ENCODE measurements at regions not wholly inside any gene's neighbourhood (a gene's known extent, or its start where the extent isn't known, plus 50 kb on each side); places are given as distances from the start of the nearest gene placed in this dataset.

DNA sequence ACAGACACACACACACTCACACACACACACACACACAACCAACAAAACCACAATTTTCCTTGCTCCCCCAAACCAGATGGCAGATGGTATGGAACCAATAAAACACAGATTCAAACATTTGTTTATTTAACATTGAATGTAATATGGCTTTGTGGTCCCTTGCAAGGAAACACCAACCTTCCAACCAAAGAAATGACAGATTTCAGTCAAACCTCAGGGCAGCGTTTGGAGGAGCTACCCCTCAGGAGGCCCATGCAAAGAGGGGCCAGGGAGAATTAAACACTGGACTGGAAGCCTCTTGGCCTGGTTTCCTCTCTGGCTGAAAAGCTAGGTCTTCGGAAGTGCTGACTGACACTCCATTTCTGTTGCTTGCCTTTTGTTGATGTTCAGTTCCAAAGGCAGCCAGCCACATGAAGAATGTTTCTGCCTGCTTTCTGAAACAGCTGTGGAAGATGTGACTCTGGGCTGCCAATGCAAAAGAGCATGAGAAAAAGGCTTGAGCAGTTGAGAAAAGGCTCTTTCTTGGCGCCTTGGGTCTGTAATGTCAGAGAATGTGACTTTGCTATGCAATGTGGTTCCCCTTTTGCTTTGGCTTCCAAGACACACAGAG is 296.1 kb downstream of the RPLP1 start:
- H3K4me3 ChIP-seq (ENCODE audit: low read depth, low read length) = no peak overlapping the region
- no peak for DNase-seq (ENCODE audit: low read depth)
- TF ChIP-seq, protein P1, sequence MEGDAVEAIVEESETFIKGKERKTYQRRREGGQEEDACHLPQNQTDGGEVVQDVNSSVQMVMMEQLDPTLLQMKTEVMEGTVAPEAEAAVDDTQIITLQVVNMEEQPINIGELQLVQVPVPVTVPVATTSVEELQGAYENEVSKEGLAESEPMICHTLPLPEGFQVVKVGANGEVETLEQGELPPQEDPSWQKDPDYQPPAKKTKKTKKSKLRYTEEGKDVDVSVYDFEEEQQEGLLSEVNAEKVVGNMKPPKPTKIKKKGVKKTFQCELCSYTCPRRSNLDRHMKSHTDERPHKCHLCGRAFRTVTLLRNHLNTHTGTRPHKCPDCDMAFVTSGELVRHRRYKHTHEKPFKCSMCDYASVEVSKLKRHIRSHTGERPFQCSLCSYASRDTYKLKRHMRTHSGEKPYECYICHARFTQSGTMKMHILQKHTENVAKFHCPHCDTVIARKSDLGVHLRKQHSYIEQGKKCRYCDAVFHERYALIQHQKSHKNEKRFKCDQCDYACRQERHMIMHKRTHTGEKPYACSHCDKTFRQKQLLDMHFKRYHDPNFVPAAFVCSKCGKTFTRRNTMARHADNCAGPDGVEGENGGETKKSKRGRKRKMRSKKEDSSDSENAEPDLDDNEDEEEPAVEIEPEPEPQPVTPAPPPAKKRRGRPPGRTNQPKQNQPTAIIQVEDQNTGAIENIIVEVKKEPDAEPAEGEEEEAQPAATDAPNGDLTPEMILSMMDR (conservative IDR thresholded peaks at IDR 0.05; ENCODE audit: low read depth, low read length) = no peak

DNA sequence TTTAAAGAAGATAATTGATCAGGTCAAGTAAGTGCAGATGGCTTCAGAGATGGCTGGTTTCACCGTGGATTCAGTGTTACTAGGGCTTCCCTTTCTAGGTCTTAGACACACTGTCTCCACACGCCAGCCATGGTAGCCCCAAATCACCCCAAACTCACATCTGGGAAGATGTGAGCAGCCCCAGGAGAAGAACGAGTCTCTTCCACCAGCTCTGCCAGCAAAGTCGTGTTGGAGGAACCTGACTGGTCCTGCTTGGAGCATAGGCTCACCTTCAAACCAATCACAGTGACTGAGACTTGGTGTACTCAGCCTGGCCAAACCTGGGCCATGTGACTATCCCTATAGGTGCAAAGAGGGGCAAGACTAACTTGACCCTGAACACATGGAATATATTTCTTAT is 296.7 kb downstream of the RPLP1 start:
- no peak overlapping the region for H3K4me3 ChIP-seq (ENCODE audit: low read depth, low read length)
- no peak for DNase-seq (ENCODE audit: low read depth)
- TF ChIP-seq, protein P1 (conservative IDR thresholded peaks at IDR 0.05; ENCODE audit: low read depth, low read length) = no peak

DNA sequence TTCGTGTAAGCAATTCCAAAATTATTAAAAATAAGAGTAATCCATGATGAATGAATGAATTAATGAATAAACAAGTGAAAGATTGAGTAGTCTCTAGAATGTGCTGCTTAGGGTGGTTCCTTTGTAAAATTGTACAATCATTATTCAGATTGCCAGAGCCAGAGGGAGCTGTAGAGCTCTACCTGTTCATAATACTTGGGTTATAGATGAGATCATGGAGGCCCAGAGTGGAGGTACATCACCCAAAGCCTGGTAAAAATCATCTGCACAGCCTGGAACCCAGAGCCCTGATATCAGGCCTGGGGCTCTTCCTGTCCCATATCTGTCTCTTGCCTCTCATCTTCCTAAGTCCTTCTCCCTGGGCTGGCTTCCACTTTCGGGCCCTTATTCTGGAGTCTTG is 297.2 kb downstream of the RPLP1 start:
- TF ChIP-seq, protein P1 (conservative IDR thresholded peaks at IDR 0.05; ENCODE audit: low read depth, low read length) = peak; percentile 54
- DNase-seq (ENCODE audit: low read depth) = no peak
- H3K4me3 ChIP-seq (ENCODE audit: low read depth, low read length) = no peak overlapping the region

DNA sequence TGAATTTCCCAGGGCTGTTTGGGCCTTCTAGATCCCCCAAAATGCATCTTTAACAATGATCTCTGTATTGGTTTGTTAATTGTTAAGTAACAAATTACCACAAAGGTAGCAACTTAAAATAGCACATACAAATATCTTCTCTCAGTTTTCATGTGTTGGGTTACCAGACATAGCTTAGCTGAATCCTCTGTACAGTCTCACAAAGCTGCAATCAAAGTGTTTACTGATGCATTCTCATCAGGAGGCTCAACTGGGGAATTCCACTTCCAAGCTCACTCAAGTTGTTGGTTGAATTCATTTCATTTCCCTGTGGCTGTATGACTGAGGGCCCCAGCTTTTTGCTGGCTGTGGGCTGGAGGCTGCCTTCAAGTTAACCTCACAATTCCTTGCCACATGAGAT is 297.6 kb downstream of the RPLP1 start:
- no peak for DNase-seq (ENCODE audit: low read depth)
- no peak overlapping the region for H3K4me3 ChIP-seq (ENCODE audit: low read depth, low read length)
- TF ChIP-seq, protein P1 (conservative IDR thresholded peaks at IDR 0.05; ENCODE audit: low read depth, low read length) = no peak

DNA sequence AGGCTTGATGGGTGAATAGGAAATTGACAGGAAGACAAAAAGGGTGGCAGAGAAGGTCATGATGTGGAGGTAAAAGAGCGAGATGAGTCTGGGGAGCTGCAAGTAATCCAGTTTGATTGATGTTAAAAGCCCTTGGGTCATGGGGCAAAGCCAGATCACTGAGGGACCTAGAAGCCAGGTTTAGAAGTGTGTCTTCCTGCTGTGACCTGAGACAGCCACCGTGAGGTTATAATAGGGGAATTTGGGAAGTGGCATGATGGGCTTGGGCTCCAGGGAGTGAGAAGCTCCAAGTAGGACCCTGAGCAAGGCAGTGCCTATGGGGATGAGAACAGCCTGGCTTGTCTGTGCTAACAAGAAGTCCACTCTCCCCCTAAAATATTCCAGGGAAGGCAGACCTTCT is 298.5 kb downstream of the RPLP1 start:
- TF ChIP-seq, protein P1 (conservative IDR thresholded peaks at IDR 0.05; ENCODE audit: low read depth, low read length) = no peak
- no peak overlapping the region for H3K4me3 ChIP-seq (ENCODE audit: low read depth, low read length)
- no peak for DNase-seq (ENCODE audit: low read depth)

DNA sequence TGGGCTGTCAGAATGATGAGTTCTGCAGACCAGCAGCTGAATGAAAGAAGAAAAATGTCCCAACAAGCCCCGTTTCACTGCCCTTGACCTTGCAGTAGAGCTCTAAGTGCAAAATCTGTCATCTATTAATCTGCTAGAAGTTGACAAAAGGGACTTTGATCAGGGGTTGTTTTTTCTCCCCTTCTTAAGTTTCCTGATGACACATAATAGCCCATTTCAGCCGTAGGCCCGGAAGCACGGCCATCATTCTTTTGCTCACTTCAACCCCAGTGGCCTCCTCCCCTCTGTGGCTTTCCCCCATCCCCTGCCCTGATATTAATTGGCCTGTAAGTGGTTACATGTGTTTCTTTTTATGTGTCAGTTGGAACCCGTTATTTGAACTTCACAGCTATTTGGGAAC is 298.9 kb downstream of the RPLP1 start:
- no peak overlapping the region for H3K4me3 ChIP-seq (ENCODE audit: low read depth, low read length)
- no peak for DNase-seq (ENCODE audit: low read depth)
- TF ChIP-seq, protein P1 (conservative IDR thresholded peaks at IDR 0.05; ENCODE audit: low read depth, low read length) = no peak

DNA sequence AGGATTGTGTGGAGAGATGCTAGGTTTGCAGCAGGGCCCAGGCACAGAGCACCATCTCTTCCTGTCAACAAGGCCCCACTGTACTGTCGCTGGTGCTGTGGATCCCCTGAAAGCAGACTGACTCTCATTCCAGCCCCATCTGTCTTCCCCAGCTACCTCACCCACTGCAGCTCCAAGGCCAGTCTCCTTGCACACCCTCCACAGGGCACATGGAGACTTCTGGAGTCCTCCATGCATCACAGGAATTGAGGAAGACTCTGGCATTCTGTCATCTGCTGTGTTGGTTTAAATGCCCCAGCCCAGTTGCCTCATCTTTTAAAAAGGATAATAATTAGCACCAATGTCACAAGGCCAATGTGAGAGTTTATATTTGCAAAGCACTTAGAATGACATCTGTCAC is 301.2 kb downstream of the RPLP1 start:
- DNase-seq (ENCODE audit: low read depth) = no peak
- TF ChIP-seq, protein P1 (conservative IDR thresholded peaks at IDR 0.05; ENCODE audit: low read depth, low read length) = no peak
- H3K4me3 ChIP-seq (ENCODE audit: low read depth, low read length) = no peak overlapping the region

Measured in epithelial cell of proximal tubule (primary cell).